PC-9 (cell line): ENCODE measurements at regions not wholly inside any gene's neighbourhood (a gene's known extent, or its start where the extent isn't known, plus 50 kb on each side); places are given as distances from the start of the nearest gene placed in this dataset.

Experiments
- EZH2 ChIP-seq: fragments of 200-600 bp; sonication (generic); IDR thresholded peaks from 2 replicates; pipeline ENCODE4 v1.8.0; 2017; ENCODE audit warnings: antibody characterized with exemption, low read depth
- TF ChIP-seq, protein P1 (sequence below): fragments of 200-600 bp; sonication (generic); conservative IDR thresholded peaks from 2 replicates; pipeline ENCODE4 v1.6.1; 2017; ENCODE audit warnings: mixed run types, antibody characterized with exemption, mild to moderate bottlenecking, moderate library complexity

DNA sequence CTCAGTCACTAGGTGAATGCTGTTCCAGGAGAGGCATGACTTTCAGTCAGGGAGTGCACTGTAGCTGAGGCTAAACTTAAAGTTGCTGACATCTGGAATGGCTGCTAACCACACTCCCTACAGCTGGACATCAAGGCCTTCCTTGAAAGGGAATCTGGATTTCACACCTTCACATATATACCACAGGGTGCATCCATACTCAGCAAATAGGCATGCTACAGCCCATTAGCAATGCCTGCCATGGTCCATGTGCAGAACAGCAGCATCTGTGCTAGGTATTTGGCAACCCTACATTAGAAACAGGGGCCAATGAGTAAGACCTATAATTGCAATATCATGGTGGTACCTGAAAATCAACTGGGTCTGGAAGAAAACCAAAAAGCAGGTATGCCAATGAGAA is 74.8 kb downstream of the SNTN start:
- TF ChIP-seq, protein P1, sequence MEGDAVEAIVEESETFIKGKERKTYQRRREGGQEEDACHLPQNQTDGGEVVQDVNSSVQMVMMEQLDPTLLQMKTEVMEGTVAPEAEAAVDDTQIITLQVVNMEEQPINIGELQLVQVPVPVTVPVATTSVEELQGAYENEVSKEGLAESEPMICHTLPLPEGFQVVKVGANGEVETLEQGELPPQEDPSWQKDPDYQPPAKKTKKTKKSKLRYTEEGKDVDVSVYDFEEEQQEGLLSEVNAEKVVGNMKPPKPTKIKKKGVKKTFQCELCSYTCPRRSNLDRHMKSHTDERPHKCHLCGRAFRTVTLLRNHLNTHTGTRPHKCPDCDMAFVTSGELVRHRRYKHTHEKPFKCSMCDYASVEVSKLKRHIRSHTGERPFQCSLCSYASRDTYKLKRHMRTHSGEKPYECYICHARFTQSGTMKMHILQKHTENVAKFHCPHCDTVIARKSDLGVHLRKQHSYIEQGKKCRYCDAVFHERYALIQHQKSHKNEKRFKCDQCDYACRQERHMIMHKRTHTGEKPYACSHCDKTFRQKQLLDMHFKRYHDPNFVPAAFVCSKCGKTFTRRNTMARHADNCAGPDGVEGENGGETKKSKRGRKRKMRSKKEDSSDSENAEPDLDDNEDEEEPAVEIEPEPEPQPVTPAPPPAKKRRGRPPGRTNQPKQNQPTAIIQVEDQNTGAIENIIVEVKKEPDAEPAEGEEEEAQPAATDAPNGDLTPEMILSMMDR = no peak
- TF ChIP-seq EZH2 = no peak
